Astrocyte of the cerebellum (primary cell): ENCODE measurements at regions not wholly inside any gene's neighbourhood (a gene's known extent, or its start where the extent isn't known, plus 50 kb on each side); places are given as distances from the start of the nearest gene placed in this dataset.

Experiments used
- DNase-seq: peaks from one replicate; pipeline ENCODE4 v3.0.0-alpha.2; 2011; ENCODE audit warnings: low read depth
- H3K4me3 ChIP-seq: 2 replicates; pipeline ENCODE4 v1.5.1; 2011; ENCODE audit warnings: mild to moderate bottlenecking, low read depth, low read length, moderate library complexity
- in situ Hi-C: cut with HindIII; loops from 2 replicates; pipeline ENCODE4 v1.10.0; 2017; ENCODE audit warnings: low sequenced_read_pairs
- TF ChIP-seq, protein P1 (sequence below): IDR thresholded peaks from 2 replicates; pipeline ENCODE4 v1.5.1; 2012; ENCODE audit warnings: low read length, low read depth, moderate library complexity, mild to moderate bottlenecking; ENCODE audit errors: missing control alignments

DNA sequence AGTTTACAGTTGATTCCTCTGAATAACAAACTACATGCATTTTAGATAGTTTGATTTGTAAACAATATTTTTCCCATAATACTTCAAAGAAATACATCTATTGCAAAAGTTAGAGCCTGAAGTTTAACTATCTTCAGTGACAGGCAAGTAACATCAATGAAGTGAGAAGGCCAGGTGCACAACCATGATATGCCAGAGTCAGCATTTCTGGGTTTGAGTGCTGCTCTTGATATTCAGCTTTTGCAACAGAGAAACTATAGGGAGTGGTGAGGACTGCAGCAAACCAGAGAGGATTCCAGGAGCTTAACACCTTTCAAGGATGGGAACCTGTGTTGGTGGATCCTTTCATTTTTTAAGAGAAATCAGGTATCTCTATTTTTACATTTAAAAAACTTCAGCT is 79.4 kb upstream of the RASEF start:
- TF ChIP-seq, protein P1, sequence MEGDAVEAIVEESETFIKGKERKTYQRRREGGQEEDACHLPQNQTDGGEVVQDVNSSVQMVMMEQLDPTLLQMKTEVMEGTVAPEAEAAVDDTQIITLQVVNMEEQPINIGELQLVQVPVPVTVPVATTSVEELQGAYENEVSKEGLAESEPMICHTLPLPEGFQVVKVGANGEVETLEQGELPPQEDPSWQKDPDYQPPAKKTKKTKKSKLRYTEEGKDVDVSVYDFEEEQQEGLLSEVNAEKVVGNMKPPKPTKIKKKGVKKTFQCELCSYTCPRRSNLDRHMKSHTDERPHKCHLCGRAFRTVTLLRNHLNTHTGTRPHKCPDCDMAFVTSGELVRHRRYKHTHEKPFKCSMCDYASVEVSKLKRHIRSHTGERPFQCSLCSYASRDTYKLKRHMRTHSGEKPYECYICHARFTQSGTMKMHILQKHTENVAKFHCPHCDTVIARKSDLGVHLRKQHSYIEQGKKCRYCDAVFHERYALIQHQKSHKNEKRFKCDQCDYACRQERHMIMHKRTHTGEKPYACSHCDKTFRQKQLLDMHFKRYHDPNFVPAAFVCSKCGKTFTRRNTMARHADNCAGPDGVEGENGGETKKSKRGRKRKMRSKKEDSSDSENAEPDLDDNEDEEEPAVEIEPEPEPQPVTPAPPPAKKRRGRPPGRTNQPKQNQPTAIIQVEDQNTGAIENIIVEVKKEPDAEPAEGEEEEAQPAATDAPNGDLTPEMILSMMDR: no peak
- H3K4me3 ChIP-seq: no peak overlapping the region
- in situ Hi-C loops: no loop called here
- no peak for DNase-seq

DNA sequence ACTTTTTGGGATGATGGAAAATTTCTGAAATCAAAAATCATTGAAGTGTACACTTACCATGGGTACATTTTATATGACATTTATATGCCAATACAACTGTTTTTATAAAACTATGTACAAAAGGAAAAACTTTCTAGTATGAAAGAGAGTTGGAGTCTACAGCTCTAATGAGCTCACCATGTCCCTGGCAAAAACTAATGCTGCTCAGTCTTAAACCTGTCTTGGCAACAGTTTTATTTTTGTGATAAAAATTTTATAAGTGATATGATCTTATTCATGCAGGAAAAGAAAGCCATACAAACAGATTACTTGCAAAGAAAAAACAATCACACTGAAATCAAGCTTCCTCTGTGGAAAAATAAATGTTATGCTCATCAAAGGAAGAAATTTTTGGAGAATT is 78.9 kb upstream of the RASEF start:
- no peak for DNase-seq
- in situ Hi-C loops: no loop called here
- no peak overlapping the region for H3K4me3 ChIP-seq
- TF ChIP-seq, protein P1: no peak

GRCh38 chr9:83140061-83140460 is 77.1 kb upstream of the RASEF start:
- DNase-seq: no peak
- in situ Hi-C loops: no loop called here

DNA sequence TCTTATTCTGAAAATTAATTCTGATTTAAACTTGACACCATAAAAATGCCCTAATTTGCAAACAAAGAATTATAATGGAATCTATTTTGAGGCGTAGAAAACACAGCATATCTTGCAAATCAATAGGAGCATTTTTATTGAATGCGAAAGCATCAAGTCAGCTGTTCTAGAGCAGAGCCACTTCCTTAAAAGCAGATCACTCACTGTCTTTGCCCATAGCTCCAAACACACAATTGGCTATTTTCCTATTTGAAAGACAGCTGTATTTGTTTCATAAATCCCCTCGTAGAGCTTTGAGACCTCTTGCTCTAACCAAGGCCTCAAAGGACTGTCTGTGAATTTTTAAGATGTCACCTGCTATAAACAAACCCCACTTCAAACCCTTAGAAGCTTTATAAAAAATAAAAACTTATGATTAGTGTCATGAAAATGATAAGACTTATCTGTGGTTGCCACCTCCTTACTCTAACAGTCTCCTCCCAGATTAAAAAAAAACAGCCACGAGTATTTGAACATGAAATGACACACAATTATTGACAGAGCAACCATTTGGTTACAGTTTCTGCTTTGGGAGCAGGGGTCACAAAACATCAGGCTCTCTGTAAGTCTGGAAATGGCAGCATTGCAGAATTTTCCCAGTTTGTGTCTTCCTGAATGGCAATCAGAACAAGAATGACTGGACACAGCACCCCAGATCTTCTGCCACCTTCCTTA is 75.6 kb upstream of the RASEF start:
- no peak overlapping the region for H3K4me3 ChIP-seq
- no peak for DNase-seq
- in situ Hi-C loops: no loop called here
- TF ChIP-seq, protein P1: no peak

More at GRCh38 chr9:83140061-83140460, 77.1 kb upstream of the RASEF start:
- TF ChIP-seq, protein P1: no peak
- H3K4me3 ChIP-seq: no peak overlapping the region

- H3K4me3 ChIP-seq: no peak overlapping the region
- in situ Hi-C loops: no loop called here
- no peak for DNase-seq
- TF ChIP-seq, protein P1: no peak
These were observed 70.4 kb upstream of the RASEF start for GRCh38 chr9:83133316-83133715.

- no peak for DNase-seq
- TF ChIP-seq, protein P1: no peak
- H3K4me3 ChIP-seq: no peak overlapping the region
- in situ Hi-C loops: no loop called here
These were observed 69.8 kb upstream of the RASEF start for GRCh38 chr9:83132768-83133167.
